GM12878 (cell line): ENCODE measurements at regions not wholly inside any gene's neighbourhood (a gene's known extent, or its start where the extent isn't known, plus 50 kb on each side); places are given as distances from the start of the nearest gene placed in this dataset.

Source experiments
- ATAC-seq: fragments of 200-7000 bp; cut with Tn5 transposase; 3 replicates; pipeline ENCODE4 v1.9.1; 2020; ENCODE audit warnings: mild to moderate bottlenecking, moderate library complexity
- BruUV-seq: library from RNA; stranded (reverse); fragments of 400-500 nt; replicated peaks from 2 replicates; lab custom pipeline; 2021; lab: Mats Ljungman, UMichigan
- CTCF ChIA-PET: fragments of 300-600 bp; sonication (Branson Sonifier 250); formaldehyde crosslinking; extraction: SDS; loops from one replicate; lab custom pipeline; 2021; ENCODE audit warnings: inconsistent platforms; lab: Yijun Ruan, JAX
- POLR2A ChIA-PET: fragments of 350-600 bp; formaldehyde crosslinking; extraction: SDS; loops from one replicate; lab custom pipeline; 2021; ENCODE audit warnings: inconsistent platforms; lab: Charles Lee
- RAD21 ChIA-PET: fragments of 300-600 bp; sonication (Branson Sonifier 250); formaldehyde crosslinking; loops from one replicate; lab custom pipeline; 2023; ENCODE audit warnings: antibody characterized with exemption; ENCODE audit not compliant: unreplicated experiment; lab: Charles Lee
- SMC1A ChIA-PET: fragments of 300-600 bp; sonication (Branson Sonifier 250); formaldehyde crosslinking; loops from one replicate; lab custom pipeline; 2023; ENCODE audit not compliant: unreplicated experiment, uncharacterized antibody; lab: Charles Lee
- DNase-seq: peaks from one replicate; pipeline ENCODE4 v3.0.0-alpha.2; 2011; ENCODE audit warnings: low read depth, low spot score
- FAIRE-seq: peaks from 3 replicates; lab custom pipeline; 2011; peaks lifted over from hg19 to GRCh38; lab: Jason Lieb, UNC
- H2AFZ ChIP-seq: 2 replicates; pipeline ENCODE4 v1.6.0; 2011; ENCODE audit warnings: low read depth, low read length, control low read depth; ENCODE audit not compliant: control insufficient read depth
- H3K27ac ChIP-seq: 2 replicates; pipeline ENCODE4 v1.5.1; 2011; ENCODE audit warnings: control low read depth; ENCODE audit not compliant: control insufficient read depth, insufficient read depth
- H3K27me3 ChIP-seq, 2 experiments: replicated peaks in 1 of 2; 2 replicates each; pipeline versions ENCODE4 v1.6.0 to v1.6.1; 2011; ENCODE audit warnings: low read length in 1 of 2; ENCODE audit not compliant: control insufficient read depth in 2 of 2, insufficient read depth in 2 of 2
- H3K36me3 ChIP-seq, 2 experiments: 2 replicates each; pipeline ENCODE4 v1.5.1; 2011; ENCODE audit warnings: low read length in 1 of 2; ENCODE audit not compliant: control insufficient read depth in 2 of 2, insufficient read depth in 2 of 2
- H3K4me1 ChIP-seq: 2 replicates; pipeline ENCODE4 v1.6.1; 2011; ENCODE audit warnings: mild to moderate bottlenecking, low read length, moderate library complexity, mixed read lengths; ENCODE audit not compliant: control insufficient read depth, insufficient read depth
- H3K4me2 ChIP-seq: 2 replicates; pipeline ENCODE4 v1.6.0; 2011; ENCODE audit warnings: control low read depth; ENCODE audit not compliant: control insufficient read depth, insufficient read depth
- H3K4me3 ChIP-seq: fragments of 200-600 bp; sonication (generic); 2 replicates; pipeline ENCODE4 v1.5.1; 2016
- H3K79me2 ChIP-seq: 2 replicates; pipeline ENCODE4 v1.6.0; 2011; ENCODE audit warnings: low read length; ENCODE audit not compliant: control insufficient read depth, insufficient read depth
- H3K9ac ChIP-seq: 2 replicates; pipeline ENCODE4 v1.8.0; 2011; ENCODE audit warnings: low read length, control low read depth, mixed read lengths; ENCODE audit not compliant: control insufficient read depth, insufficient read depth
- H3K9me3 ChIP-seq: replicated peaks from 3 replicates; pipeline ENCODE4 v1.5.1; 2011; ENCODE audit warnings: mild to moderate bottlenecking, low read length; ENCODE audit not compliant: control insufficient read depth, insufficient read depth
- H4K20me1 ChIP-seq: 2 replicates; pipeline ENCODE4 v1.6.0; 2011; ENCODE audit not compliant: control insufficient read depth, insufficient read depth
- BACH1 ChIP-seq: fragments of 450-650 bp; IDR thresholded peaks from 2 replicates; pipeline ENCODE4 v1.6.1; 2017; ENCODE audit warnings: mild to moderate bottlenecking, borderline replicate concordance
- BHLHE40 ChIP-seq, 2 experiments: fragments of 450-650 bp in 1 of 2; IDR thresholded peaks; 2 replicates each; pipeline ENCODE4 v1.6.1; 2011 to 2017; ENCODE audit warnings: low read depth in 2 of 2, borderline replicate concordance in 1 of 2, improper control_type of control experiment in 1 of 2, low read length in 1 of 2, mild to moderate bottlenecking in 1 of 2
- EED ChIP-seq: sonication (generic); IDR thresholded peaks from 2 replicates; pipeline ENCODE4 v1.6.1; 2016; ENCODE audit warnings: antibody characterized with exemption, low read depth
- EZH2 ChIP-seq: IDR thresholded peaks from 2 replicates; pipeline ENCODE4 v1.6.1; 2012; ENCODE audit warnings: low read depth, mild to moderate bottlenecking, control low read depth, inconsistent platforms, low read length, borderline replicate concordance; ENCODE audit not compliant: control insufficient read depth
- RCOR1 ChIP-seq: conservative IDR thresholded peaks from 2 replicates; pipeline ENCODE4 v1.6.1; 2012; ENCODE audit warnings: low read depth, low read length, improper control_type of control experiment
- SUZ12 ChIP-seq: fragments of 200-600 bp; sonication (generic); IDR thresholded peaks from one replicate; pipeline ENCODE4 v1.6.1; 2018; ENCODE audit warnings: antibody characterized with exemption, mild to moderate bottlenecking; ENCODE audit not compliant: unreplicated experiment
- YY1 ChIP-seq: IDR thresholded peaks from 2 replicates; pipeline ENCODE4 v1.6.1; 2011; ENCODE audit warnings: low read depth, mild to moderate bottlenecking, low read length
- ZBED1 ChIP-seq: IDR thresholded peaks from 2 replicates; pipeline ENCODE4 v1.6.1; 2016; ENCODE audit warnings: borderline replicate concordance
- WGBS: methylation state at CpG from one replicate; pipeline ENCODE4 v1.1.6; 2016; ENCODE audit warnings: low lambda C conversion rate; ENCODE audit not compliant: insufficient replicate concordance, insufficient coverage; ENCODE audit errors: missing lambda C conversion rate; 5-methylcytosine and 5-hydroxymethylcytosine counted together
- in situ Hi-C: fragments of 300-500 bp; cut with MboI; formaldehyde crosslinking; loops from 9 replicates; pipeline ENCODE4 v1.14.3; 2018; ENCODE audit warnings: mixed read lengths
- intact Hi-C: fragments of 100-400 bp; cut with micrococcal nuclease; formaldehyde crosslinking; loops from one replicate; pipeline ENCODE4 v1.14.2; 2022; ENCODE audit not compliant: unreplicated experiment
- TF ChIP-seq, protein P1 (sequence below): fragments of 450-650 bp; formaldehyde crosslinking; IDR thresholded peaks from 2 replicates; pipeline ENCODE4 v1.4.0; 2022; ENCODE audit warnings: mild to moderate bottlenecking, moderate library complexity
- TF ChIP-seq, protein P2 (sequence below): fragments of 450-650 bp; IDR thresholded peaks from 2 replicates; pipeline ENCODE4 v1.6.1; 2017; ENCODE audit warnings: low read depth, mild to moderate bottlenecking, moderate library complexity

DNA sequence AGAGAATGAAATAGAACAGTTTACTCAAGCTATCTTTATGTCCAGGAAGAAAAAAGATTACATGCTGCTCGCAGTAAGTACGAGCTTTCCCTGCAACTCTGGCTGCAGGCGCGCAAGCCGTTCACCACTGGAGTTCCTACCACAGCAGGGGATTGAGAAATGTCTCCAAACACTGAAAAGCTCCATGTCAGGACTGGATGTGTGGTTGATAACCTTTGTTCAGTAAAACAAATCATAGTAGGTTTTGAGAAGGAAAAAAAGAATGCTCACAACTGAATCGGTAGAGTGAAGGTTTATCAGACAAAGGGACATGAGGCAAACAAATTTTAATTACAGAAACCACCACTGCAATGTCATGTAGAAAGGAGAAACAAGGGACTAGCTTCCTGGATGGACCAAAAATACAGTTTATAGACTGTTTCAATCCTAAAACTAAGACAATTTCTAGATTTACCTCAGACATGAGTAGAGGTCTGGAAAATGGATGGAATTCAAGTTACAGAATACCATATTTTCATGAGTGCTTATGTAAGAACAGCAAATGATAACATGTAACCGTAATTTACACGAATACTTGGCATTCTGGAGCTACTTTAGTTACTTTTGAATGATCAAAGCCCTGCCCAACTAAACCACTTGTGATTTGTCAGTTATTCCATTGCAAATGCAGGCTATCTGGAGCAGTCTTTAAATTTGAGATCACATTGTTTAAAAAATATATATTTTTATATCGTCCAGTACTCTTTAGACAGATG lies 471.1 kb downstream of the SHQ1 start:
- H3K79me2 ChIP-seq = peaks cover 6% of the 10 kb centered on the region; the same call in 1 of the 2 replicates
- H3K9ac ChIP-seq = no peak overlapping the region
- ATAC-seq (no peak), DNase-seq (no peak)
- ChIA-PET RAD21 (interaction anchor here (0.7 kb wide), 1 partner anchor 258 kb away, joined by 3 read pairs; no protein-coding TSS in a partner anchor), SMC1A (interaction anchor here (1.1 to 3.7 kb wide), 3 partner anchors 11 to 32 kb away, joined by 3 to 16 read pairs (median 3); no protein-coding TSS in a partner anchor), POLR2A (interaction anchor here (1.0 kb wide), 1 partner anchor 8 kb away, joined by 3 read pairs; no protein-coding TSS in a partner anchor)
- no peak overlapping the region for H2AFZ ChIP-seq
- H3K4me2 ChIP-seq = no peak overlapping the region
- no peaks in the 10 kb centered on the region for H3K27me3 ChIP-seq
- no peak overlapping the region for H3K4me3 ChIP-seq
- H3K27ac ChIP-seq = no peak overlapping the region
- in situ Hi-C loops (no loop called here), intact Hi-C loops (no loop called here)
- peaks cover 2 to 12% of the 10 kb centered on the region in 2 experiments; a peak in 3 of 4 replicates for H3K36me3 ChIP-seq
- peaks cover 3% of the 10 kb centered on the region for H3K4me1 ChIP-seq
- WGBS = 92% methylated on average over 9 of the region's 9 CpGs
- H4K20me1 ChIP-seq = no peaks in the 10 kb centered on the region
- H3K9me3 ChIP-seq = no peaks in the 10 kb centered on the region
- TF ChIP-seq RCOR1 (no peak), YY1 (no peak), BHLHE40 (IDR thresholded peaks at IDR 0.05; ENCODE audit: borderline replicate concordance in 1 of 2, low read depth in 2 of 2, low read length in 1 of 2) (no peak), ZBED1 (no peak), SUZ12 (no peak), EZH2 (no peak), BACH1 (no peak), EED (no peak)
- TF ChIP-seq, protein P1, sequence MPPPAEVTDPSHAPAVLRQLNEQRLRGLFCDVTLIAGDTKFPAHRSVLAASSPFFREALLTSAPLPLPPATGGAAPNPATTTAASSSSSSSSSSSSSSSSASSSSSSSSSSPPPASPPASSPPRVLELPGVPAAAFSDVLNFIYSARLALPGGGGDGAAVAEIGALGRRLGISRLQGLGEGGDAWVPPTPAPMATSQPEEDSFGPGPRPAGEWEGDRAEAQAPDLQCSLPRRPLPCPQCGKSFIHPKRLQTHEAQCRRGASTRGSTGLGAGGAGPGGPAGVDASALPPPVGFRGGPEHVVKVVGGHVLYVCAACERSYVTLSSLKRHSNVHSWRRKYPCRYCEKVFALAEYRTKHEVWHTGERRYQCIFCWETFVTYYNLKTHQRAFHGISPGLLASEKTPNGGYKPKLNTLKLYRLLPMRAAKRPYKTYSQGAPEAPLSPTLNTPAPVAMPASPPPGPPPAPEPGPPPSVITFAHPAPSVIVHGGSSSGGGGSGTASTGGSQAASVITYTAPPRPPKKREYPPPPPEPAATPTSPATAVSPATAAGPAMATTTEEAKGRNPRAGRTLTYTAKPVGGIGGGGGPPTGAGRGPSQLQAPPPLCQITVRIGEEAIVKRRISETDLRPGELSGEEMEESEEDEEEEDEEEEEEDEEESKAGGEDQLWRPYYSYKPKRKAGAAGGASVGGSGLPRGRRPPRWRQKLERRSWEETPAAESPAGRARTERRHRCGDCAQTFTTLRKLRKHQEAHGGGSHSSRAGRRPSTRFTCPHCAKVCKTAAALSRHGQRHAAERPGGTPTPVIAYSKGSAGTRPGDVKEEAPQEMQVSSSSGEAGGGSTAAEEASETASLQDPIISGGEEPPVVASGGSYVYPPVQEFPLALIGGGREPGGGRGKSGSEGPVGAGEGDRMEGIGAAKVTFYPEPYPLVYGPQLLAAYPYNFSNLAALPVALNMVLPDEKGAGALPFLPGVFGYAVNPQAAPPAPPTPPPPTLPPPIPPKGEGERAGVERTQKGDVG (CRISPR knock-in tag) = no peak
- TF ChIP-seq, protein P2, sequence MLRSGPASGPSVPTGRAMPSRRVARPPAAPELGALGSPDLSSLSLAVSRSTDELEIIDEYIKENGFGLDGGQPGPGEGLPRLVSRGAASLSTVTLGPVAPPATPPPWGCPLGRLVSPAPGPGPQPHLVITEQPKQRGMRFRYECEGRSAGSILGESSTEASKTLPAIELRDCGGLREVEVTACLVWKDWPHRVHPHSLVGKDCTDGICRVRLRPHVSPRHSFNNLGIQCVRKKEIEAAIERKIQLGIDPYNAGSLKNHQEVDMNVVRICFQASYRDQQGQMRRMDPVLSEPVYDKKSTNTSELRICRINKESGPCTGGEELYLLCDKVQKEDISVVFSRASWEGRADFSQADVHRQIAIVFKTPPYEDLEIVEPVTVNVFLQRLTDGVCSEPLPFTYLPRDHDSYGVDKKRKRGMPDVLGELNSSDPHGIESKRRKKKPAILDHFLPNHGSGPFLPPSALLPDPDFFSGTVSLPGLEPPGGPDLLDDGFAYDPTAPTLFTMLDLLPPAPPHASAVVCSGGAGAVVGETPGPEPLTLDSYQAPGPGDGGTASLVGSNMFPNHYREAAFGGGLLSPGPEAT = no peak
- TF ChIP-seq, all 136 proteins: peak for 0
- no TSS peak for BruUV-seq
- CTCF ChIA-PET = no interaction called here
- FAIRE-seq = no peak
